Muscle of leg (tissue), 3 donors: ENCODE measurements at regions not wholly inside any gene's neighbourhood (a gene's known extent, or its start where the extent isn't known, plus 50 kb on each side); places are given as distances from the start of the nearest gene placed in this dataset.

Experiments used
- DNase-seq: peaks from one replicate; pipeline ENCODE4 v3.0.0; 2013
- H3K27ac ChIP-seq: one replicate; pipeline ENCODE4 v1.5.1; 2013; ENCODE audit warnings: mild to moderate bottlenecking, low read length, control low read depth
- H3K27me3 ChIP-seq: one replicate; pipeline ENCODE4 v1.6.1; 2013; ENCODE audit warnings: low read length; ENCODE audit not compliant: control insufficient read depth, insufficient read depth
- H3K36me3 ChIP-seq: one replicate; pipeline ENCODE4 v1.6.1; 2013; ENCODE audit warnings: low read length; ENCODE audit not compliant: control insufficient read depth, insufficient read depth
- H3K4me1 ChIP-seq: one replicate; pipeline ENCODE4 v1.6.1; 2013; ENCODE audit warnings: low read length; ENCODE audit not compliant: control insufficient read depth, insufficient read depth
- H3K4me3 ChIP-seq: one replicate; pipeline ENCODE4 v1.5.1; 2013; ENCODE audit warnings: low read length, control low read depth
- H3K9me3 ChIP-seq: replicated peaks from 2 replicates; pipeline ENCODE4 v1.6.1; 2013; ENCODE audit warnings: low read depth, low read length; ENCODE audit not compliant: control insufficient read depth
- WGBS: methylation state at CpG from one replicate; pipeline ENCODE4 v1.1.5; 2013; ENCODE audit warnings: missing lambda C conversion rate; ENCODE audit not compliant: insufficient coverage; 5-methylcytosine and 5-hydroxymethylcytosine counted together

DNA sequence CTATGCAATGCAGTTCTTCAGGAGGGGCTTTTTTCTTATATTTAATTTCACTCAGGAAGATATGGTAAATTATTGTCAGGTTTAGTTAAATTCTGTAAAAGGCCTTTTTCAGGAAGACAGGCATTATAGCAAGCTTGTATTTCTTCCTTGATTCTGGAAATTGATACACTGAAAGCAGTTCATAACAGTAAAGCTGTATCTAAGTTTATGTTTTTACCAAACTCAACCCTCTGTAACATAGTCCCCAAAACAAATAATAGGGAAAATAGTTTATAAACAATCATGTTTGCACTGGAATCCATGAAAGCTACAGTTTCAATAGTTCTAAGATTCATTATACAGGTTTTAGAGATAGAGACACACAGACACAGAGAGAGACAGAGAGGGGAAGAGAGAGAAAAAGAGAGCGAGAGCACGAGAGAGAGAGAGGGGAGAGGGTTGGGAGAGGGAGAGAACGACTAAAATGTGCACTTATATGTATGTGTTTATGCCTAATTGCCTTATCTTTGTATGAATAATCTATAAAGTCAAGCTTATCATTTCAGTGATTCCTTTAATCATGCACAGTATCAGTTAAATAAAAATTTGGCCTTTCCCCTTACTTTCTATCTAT lies 454.4 kb downstream of the RFPL4B start:
- Histone ChIP-seq H3K9me3 (no peaks in the 10 kb centered on the region), H3K4me1 (peaks cover 2% of the 10 kb centered on the region), H3K36me3 (no peaks in the 10 kb centered on the region), H3K4me3 (no peak overlapping the region), H3K27me3 (no peaks in the 10 kb centered on the region), H3K27ac (peak overlapping the region; percentile 85)
- DNase-seq = peak; percentile 13
- WGBS = no CpG with 5 or more reads among the region's 3 CpGs

DNA sequence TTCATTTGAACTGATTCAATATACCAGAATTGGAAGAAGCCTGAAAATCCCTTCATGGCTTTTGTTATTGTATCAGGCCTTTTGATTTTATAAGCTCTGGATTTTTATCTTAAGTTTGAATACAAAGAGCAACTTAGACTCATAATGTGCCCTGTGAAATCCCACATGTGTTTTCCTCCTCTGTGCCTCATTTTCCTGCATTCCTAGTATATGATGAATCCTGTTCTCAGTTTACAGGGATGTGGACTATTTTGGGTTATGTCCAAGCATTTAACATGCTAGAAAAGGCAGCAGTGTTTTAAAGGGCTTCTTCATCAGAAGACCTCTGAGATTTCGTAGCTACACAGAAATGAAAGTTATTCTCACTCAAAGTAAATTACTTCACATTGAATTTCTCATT lies 455.0 kb downstream of the RFPL4B start:
- peaks cover 2% of the 10 kb centered on the region for H3K4me1 ChIP-seq
- H3K36me3 ChIP-seq = no peaks in the 10 kb centered on the region
- DNase-seq = peak; percentile 95
- WGBS = no CpG with 5 or more reads among the region's 1 CpG
- H3K9me3 ChIP-seq = no peaks in the 10 kb centered on the region
- peak overlapping the region; percentile 85 for H3K27ac ChIP-seq
- H3K4me3 ChIP-seq = no peak overlapping the region
- no peaks in the 10 kb centered on the region for H3K27me3 ChIP-seq

DNA sequence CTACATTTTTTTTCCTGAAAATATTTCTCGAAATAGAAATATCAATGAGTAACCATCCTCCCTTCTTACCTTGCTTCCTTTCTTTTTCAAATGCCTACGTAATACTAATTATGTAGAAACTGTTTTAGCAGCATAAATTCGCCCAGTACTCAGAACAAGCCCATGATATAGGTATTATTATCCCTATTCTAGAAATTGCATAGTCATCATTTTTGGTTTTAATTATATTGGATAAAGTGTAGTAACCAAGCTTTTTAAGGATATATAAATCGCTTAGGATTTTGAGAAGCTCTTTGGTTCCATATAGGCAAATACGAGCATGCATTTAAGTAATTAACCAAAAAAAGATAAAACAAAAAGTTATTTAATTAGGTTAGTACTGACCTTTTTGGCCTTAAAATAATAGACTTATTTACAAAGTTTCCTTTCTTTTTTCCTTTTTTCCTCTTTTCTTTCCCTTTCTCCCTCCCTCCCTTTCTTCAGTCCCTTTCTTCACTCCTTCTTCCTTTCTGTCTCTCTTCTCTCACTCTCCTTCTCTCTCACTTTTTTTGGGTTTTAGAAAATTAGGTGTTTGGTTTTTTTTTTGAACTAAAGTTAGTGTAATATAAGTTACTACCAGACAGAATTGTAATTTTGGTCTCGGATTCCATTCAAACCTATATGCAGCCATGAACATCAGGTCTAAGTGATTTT lies 457.7 kb downstream of the RFPL4B start:
- DNase-seq = no peak
- Histone ChIP-seq H3K36me3 (no peaks in the 10 kb centered on the region), H3K4me3 (no peak overlapping the region), H3K4me1 (peaks cover 2% of the 10 kb centered on the region), H3K27me3 (no peaks in the 10 kb centered on the region), H3K9me3 (no peaks in the 10 kb centered on the region), H3K27ac (no peak overlapping the region)
- no CpG with 5 or more reads among the region's 6 CpGs for WGBS

DNA sequence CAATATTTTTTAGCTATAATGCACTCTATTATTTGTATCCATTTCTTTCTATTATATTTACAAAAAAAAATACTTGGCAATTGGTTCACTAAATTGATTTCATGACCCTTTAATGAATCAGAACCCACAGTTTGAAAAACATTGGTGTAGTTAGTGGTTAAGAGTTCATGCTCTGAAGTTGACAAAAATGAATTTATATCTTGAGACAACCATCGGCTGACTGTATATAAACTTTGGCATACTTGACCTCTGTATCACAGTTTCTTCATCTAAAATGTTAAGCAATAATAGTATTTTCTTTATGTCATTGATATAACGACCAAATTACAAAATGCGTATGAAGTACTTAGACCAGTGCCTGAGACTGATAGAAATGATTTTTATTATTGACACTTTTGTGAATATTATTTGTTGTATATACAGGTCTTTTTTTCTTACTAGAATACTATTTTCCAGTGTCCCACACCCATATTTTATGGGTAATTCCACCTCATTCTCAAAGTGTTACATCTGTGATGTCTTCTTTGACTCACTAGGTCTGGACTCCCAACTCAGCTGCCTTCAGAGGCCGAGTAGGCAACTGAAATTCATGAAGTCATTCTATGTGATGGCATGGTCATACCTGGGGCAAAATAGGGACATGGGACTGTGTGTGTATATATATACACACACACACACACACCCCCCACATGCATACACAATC lies 459.2 kb downstream of the RFPL4B start:
- no peak for DNase-seq
- Histone ChIP-seq H3K27me3 (no peaks in the 10 kb centered on the region), H3K27ac (no peak overlapping the region), H3K36me3 (no peaks in the 10 kb centered on the region), H3K4me1 (peaks cover 2% of the 10 kb centered on the region), H3K4me3 (no peak overlapping the region), H3K9me3 (no peaks in the 10 kb centered on the region)
- no CpG with 5 or more reads among the region's 4 CpGs for WGBS

DNA sequence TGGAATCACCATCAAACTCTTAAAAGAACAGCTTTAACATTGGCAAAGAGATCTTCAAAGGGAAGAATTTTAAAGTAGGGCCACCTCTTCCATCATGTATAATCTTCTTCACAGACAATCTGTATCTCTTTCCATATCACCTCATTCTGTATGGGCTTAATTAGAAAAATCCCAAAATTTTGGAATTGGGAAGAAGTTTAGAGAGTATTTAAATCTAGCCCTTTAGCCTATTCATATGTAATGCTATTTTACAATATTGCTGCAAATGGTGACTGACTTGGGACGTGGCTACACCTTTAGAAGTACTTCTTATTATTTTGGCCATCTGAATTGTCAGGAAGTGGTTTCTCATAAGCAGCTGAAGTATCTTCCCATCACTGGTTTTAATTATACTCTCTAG lies 474.3 kb downstream of the RFPL4B start:
- H3K9me3 ChIP-seq = no peaks in the 10 kb centered on the region
- H3K27me3 ChIP-seq = no peaks in the 10 kb centered on the region
- no peak overlapping the region for H3K27ac ChIP-seq
- no peaks in the 10 kb centered on the region for H3K4me1 ChIP-seq
- no peaks in the 10 kb centered on the region for H3K36me3 ChIP-seq
- no peak overlapping the region for H3K4me3 ChIP-seq
- no CpG with 5 or more reads among the region's 1 CpG for WGBS
- DNase-seq = no peak

DNA sequence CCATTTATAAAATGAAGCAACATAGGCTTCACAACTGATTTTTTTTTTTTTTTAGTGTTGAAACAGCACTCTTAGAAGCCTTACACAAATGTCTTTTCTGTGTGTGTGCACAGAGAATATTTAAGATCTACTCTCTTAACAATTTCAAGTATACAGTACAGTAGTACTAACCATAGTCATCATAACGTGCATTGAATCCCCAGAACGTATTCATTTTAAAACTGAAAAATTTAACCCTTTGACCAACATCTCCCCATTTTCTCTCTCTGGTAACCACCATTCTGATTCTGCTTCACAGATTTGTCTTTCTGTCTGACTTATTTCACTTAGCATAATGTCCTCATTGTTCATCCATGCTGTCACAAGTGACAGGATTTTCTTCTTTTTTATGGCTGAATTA lies 475.6 kb downstream of the RFPL4B start:
- Histone ChIP-seq H3K4me3 (no peak overlapping the region), H3K9me3 (no peaks in the 10 kb centered on the region), H3K27me3 (no peaks in the 10 kb centered on the region), H3K27ac (no peak overlapping the region), H3K36me3 (no peaks in the 10 kb centered on the region), H3K4me1 (no peaks in the 10 kb centered on the region)
- DNase-seq = no peak
- 39% methylated on average over 2 of the region's 2 CpGs for WGBS

DNA sequence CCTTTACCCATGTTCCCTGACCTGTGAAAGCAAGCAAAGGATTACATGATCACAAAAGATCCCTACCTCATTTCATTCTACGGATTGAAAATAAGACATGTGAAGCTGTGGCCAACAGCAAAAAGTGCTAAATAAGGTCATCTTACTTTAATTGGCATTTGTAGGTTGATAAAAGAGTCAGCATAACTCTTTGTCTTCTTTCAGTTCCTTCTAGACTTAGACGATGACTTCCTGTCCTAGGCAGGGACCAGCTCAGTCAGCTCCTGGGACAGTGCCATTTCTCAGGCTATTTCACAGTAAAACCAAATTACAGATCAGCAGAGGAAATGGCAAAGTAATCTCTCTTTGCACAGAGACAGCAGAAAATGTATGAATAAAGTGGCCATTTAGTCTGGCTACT lies 480.7 kb downstream of the RFPL4B start:
- H3K27ac ChIP-seq = no peak overlapping the region

DNA sequence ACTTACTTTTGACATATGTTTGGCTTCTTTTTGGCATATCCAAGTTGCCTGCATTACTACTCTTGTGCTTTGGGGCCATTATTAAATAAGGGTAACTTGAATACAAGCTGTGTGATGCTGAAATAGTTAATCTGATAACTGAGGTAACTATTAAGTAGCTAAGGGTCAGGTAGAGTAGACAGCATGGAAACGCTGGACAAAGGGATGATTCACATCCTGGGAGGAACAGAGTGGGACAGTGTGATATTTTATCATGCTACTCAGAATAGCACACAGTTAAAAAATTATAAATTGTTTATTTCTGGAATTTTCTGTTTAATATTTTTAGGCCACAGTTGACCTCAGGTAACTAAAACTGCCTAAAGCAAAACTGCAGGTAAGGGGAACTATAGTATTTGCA lies 483.9 kb downstream of the RFPL4B start:
- H3K4me3 ChIP-seq = no peak overlapping the region
- no peaks in the 10 kb centered on the region for H3K36me3 ChIP-seq
- DNase-seq = no peak
- WGBS = no CpG with 5 or more reads among the region's 1 CpG
- H3K27me3 ChIP-seq = no peaks in the 10 kb centered on the region
- H3K27ac ChIP-seq = no peak overlapping the region
- H3K9me3 ChIP-seq = no peaks in the 10 kb centered on the region
- peaks cover 11% of the 10 kb centered on the region for H3K4me1 ChIP-seq

More for the DNA sequence above, 480.7 kb downstream of the RFPL4B start:
- DNase-seq = peak; percentile 79
- Histone ChIP-seq H3K36me3 (no peaks in the 10 kb centered on the region), H3K27me3 (no peaks in the 10 kb centered on the region), H3K4me3 (no peak overlapping the region), H3K4me1 (no peaks in the 10 kb centered on the region), H3K9me3 (no peaks in the 10 kb centered on the region)
- WGBS = no CpG with 5 or more reads among the region's 2 CpGs

DNA sequence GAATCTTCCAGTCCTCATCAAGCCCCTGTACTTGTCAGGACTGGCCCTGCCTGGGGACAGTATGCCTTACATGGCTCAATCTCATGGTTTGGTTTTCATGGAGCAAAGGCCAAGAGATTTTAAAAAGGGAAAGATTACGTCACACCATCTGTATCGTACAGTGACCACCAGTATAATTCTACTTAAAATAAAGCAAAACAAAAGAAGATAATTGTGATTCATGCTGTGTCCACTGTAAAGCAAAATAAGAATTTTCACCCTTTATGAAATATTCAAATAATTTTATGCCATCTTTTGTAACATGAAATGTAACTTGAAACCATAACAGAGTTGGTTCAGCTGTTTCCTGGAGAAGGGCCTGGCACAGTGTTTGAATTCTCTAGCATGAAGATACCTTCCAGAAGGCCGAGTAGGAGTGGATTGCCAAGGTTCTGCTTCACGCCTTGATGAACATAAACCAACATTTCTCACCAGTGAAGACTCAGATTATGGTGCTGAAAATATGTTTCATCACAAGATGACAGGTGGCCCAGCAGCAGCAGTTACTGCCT lies 486.5 kb downstream of the RFPL4B start:
- DNase-seq = peak; percentile 86

DNA sequence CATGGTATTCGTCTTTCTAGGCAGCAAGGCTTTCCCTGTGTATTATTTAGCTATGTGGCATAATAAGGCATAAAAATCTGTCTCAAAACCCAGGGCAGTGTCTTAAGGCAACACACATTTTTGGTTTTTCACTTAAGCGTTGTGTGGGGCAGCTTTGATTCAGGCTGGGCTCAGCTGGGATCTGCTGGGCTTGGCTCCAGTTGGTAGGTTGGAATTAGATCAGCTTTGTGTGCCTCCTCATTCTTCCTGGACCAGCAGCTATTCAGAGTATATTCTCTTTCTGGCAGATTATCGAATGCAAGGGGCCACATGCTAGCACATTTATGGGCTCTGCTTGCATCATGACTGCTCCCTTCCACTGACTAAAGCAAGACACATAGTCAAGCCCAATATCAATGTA lies 487.9 kb downstream of the RFPL4B start:
- peak; percentile 19 for DNase-seq
- Histone ChIP-seq H3K27ac (no peak overlapping the region), H3K36me3 (no peaks in the 10 kb centered on the region), H3K4me1 (peaks cover 13% of the 10 kb centered on the region), H3K9me3 (no peaks in the 10 kb centered on the region), H3K27me3 (no peaks in the 10 kb centered on the region), H3K4me3 (no peak overlapping the region)
- 80% methylated on average over 2 of the region's 3 CpGs for WGBS

More for the DNA sequence above, 486.5 kb downstream of the RFPL4B start:
- Histone ChIP-seq H3K9me3 (no peaks in the 10 kb centered on the region), H3K4me1 (peaks cover 11% of the 10 kb centered on the region), H3K36me3 (no peaks in the 10 kb centered on the region), H3K27me3 (no peaks in the 10 kb centered on the region), H3K27ac (peak overlapping the region; percentile 77), H3K4me3 (no peak overlapping the region)
- no CpG with 5 or more reads among the region's 4 CpGs for WGBS
